ENCODE measurements at regions not wholly inside any gene's neighbourhood (a gene's known extent, or its start where the extent isn't known, plus 50 kb on each side); places are given as distances from the start of the nearest gene placed in this dataset.

GRCh38 chr9:13648676-13649075, 369.2 kb upstream of the MPDZ start:
- TF ChIP-seq CTCF (IDR thresholded peaks at IDR 0.05), result no peak
- no peak for TF ChIP-seq POLR2A (IDR thresholded peaks at IDR 0.05)

All from stomach (tissue), 4 donors.